ENCODE measurements at regions not wholly inside any gene's neighbourhood (a gene's known extent, or its start where the extent isn't known, plus 50 kb on each side); places are given as distances from the start of the nearest gene placed in this dataset.
"Not testable (repeated sequence)": the region's sequence is repeated elsewhere in the genome, so short reads cannot be mapped to it uniquely, and the experiment has no call there.

- Mint-ChIP-seq H3K4me1 (no peaks in the 10 kb centered on the region), H3K9me3 (no peaks in the 10 kb centered on the region), H3K4me3 (no peak overlapping the region), H3K27me3 (peaks cover 11% of the 10 kb centered on the region), H3K36me3 (ENCODE audit: low read depth) (no peaks in the 10 kb centered on the region), H3K27ac (no peak overlapping the region)
- ATAC-seq, result no peak
- no peak for DNase-seq
These were observed 137.0 kb downstream of the MREG start for GRCh38 chr2:215876139-215876936.

GRCh38 chr2:215874418-215874817 lies 138.9 kb downstream of the MREG start:
- Mint-ChIP-seq H3K27ac (no peak overlapping the region), H3K36me3 (ENCODE audit: low read depth) (no peaks in the 10 kb centered on the region), H3K9me3 (no peaks in the 10 kb centered on the region), H3K4me3 (no peak overlapping the region), H3K4me1 (no peaks in the 10 kb centered on the region), H3K27me3 (peaks cover 9% of the 10 kb centered on the region)
- DNase-seq (no peak), ATAC-seq (no peak)

- DNase-seq (peak; percentile 3), ATAC-seq (peak; percentile 59)
- Mint-ChIP-seq H3K9me3 (no peaks in the 10 kb centered on the region), H3K36me3 (ENCODE audit: low read depth) (no peaks in the 10 kb centered on the region), H3K27ac (no peak overlapping the region), H3K4me3 (no peak overlapping the region), H3K4me1 (no peaks in the 10 kb centered on the region), H3K27me3 (peaks cover 6% of the 10 kb centered on the region)
These were observed 142.4 kb downstream of the MREG start for GRCh38 chr2:215870986-215871385.

GRCh38 chr2:215870088-215870490 lies 143.3 kb downstream of the MREG start:
- Mint-ChIP-seq H3K27me3 (peaks cover 2% of the 10 kb centered on the region), H3K4me3 (no peak overlapping the region), H3K9me3 (no peaks in the 10 kb centered on the region), H3K27ac (no peak overlapping the region), H3K36me3 (ENCODE audit: low read depth) (no peaks in the 10 kb centered on the region), H3K4me1 (no peaks in the 10 kb centered on the region)
- no peak for ATAC-seq
- DNase-seq, result no peak

- DNase-seq (no peak), ATAC-seq (no peak)
- Mint-ChIP-seq H3K9me3 (no peaks in the 10 kb centered on the region), H3K4me3 (no peak overlapping the region), H3K36me3 (ENCODE audit: low read depth) (no peaks in the 10 kb centered on the region), H3K4me1 (no peaks in the 10 kb centered on the region), H3K27ac (no peak overlapping the region), H3K27me3 (no peaks in the 10 kb centered on the region)
These were observed 144.4 kb downstream of the MREG start for GRCh38 chr2:215868846-215869543.

- H3K36me3 Mint-ChIP-seq (ENCODE audit: low read depth), result no peaks in the 10 kb centered on the region
- H3K4me3 Mint-ChIP-seq, result no peak overlapping the region
- no peaks in the 10 kb centered on the region for H3K4me1 Mint-ChIP-seq
- ATAC-seq, result no peak
- no peaks in the 10 kb centered on the region for H3K9me3 Mint-ChIP-seq
- no peaks in the 10 kb centered on the region for H3K27me3 Mint-ChIP-seq
- H3K27ac Mint-ChIP-seq, result no peak overlapping the region
- no peak for DNase-seq
These were observed 146.7 kb downstream of the MREG start for GRCh38 chr2:215866606-215867005.

- Mint-ChIP-seq H3K27me3 (no peaks in the 10 kb centered on the region), H3K9me3 (no peaks in the 10 kb centered on the region), H3K4me1 (no peaks in the 10 kb centered on the region), H3K36me3 (ENCODE audit: low read depth) (no peaks in the 10 kb centered on the region), H3K27ac (no peak overlapping the region), H3K4me3 (no peak overlapping the region)
- ATAC-seq (no peak), DNase-seq (no peak)
These were observed 149.7 kb downstream of the MREG start for GRCh38 chr2:215863687-215864086.

- H3K4me1 Mint-ChIP-seq, result no peaks in the 10 kb centered on the region
- H3K27me3 Mint-ChIP-seq, result no peaks in the 10 kb centered on the region
- DNase-seq, result no peak
- no peaks in the 10 kb centered on the region for H3K36me3 Mint-ChIP-seq (ENCODE audit: low read depth)
- H3K9me3 Mint-ChIP-seq, result no peaks in the 10 kb centered on the region
- H3K27ac Mint-ChIP-seq, result no peak overlapping the region
- H3K4me3 Mint-ChIP-seq, result no peak overlapping the region
- no peak for ATAC-seq
These were observed 151.0 kb downstream of the MREG start for GRCh38 chr2:215862351-215862771.

- no peak for ATAC-seq
- H3K27ac Mint-ChIP-seq, result no peak overlapping the region
- no peaks in the 10 kb centered on the region for H3K27me3 Mint-ChIP-seq
- H3K36me3 Mint-ChIP-seq (ENCODE audit: low read depth), result no peaks in the 10 kb centered on the region
- no peak overlapping the region for H3K4me3 Mint-ChIP-seq
- DNase-seq, result no peak
- H3K9me3 Mint-ChIP-seq, result no peaks in the 10 kb centered on the region
- no peaks in the 10 kb centered on the region for H3K4me1 Mint-ChIP-seq
These were observed 151.6 kb downstream of the MREG start for GRCh38 chr2:215861607-215862350.

GRCh38 chr2:215856080-215856479 lies 157.3 kb downstream of the MREG start:
- H3K4me1 Mint-ChIP-seq, result no peaks in the 10 kb centered on the region
- peaks cover 13% of the 10 kb centered on the region for H3K9me3 Mint-ChIP-seq
- no peaks in the 10 kb centered on the region for H3K27me3 Mint-ChIP-seq
- DNase-seq (no peak), ATAC-seq (no peak)
- H3K27ac Mint-ChIP-seq, result no peak overlapping the region
- H3K36me3 Mint-ChIP-seq (ENCODE audit: low read depth), result no peaks in the 10 kb centered on the region
- H3K4me3 Mint-ChIP-seq, result no peak overlapping the region

GRCh38 chr2:215855308-215855707 lies 158.0 kb downstream of the MREG start:
- not testable (repeated sequence) for H3K27ac Mint-ChIP-seq; DNase-seq; ATAC-seq; H3K4me3 Mint-ChIP-seq; H3K4me1 Mint-ChIP-seq; H3K27me3 Mint-ChIP-seq; H3K36me3 Mint-ChIP-seq (ENCODE audit: low read depth)
- peaks cover 13% of the 10 kb centered on the region for H3K9me3 Mint-ChIP-seq

GRCh38 chr2:215854008-215854407 lies 159.3 kb downstream of the MREG start:
- Mint-ChIP-seq H3K27ac (no peak overlapping the region), H3K4me3 (no peak overlapping the region), H3K9me3 (peaks cover 13% of the 10 kb centered on the region), H3K36me3 (ENCODE audit: low read depth) (no peaks in the 10 kb centered on the region), H3K4me1 (no peaks in the 10 kb centered on the region), H3K27me3 (no peaks in the 10 kb centered on the region)
- ATAC-seq (no peak), DNase-seq (no peak)

GRCh38 chr2:215851696-215852095 lies 161.7 kb downstream of the MREG start:
- no peaks in the 10 kb centered on the region for H3K36me3 Mint-ChIP-seq (ENCODE audit: low read depth)
- no peaks in the 10 kb centered on the region for H3K27me3 Mint-ChIP-seq
- no peaks in the 10 kb centered on the region for H3K4me1 Mint-ChIP-seq
- H3K4me3 Mint-ChIP-seq, result no peak overlapping the region
- no peak for ATAC-seq
- no peak overlapping the region for H3K27ac Mint-ChIP-seq
- no peak for DNase-seq
- peaks cover 13% of the 10 kb centered on the region for H3K9me3 Mint-ChIP-seq

- Mint-ChIP-seq H3K27ac (no peak overlapping the region), H3K4me1 (peaks cover under 1% of the 10 kb centered on the region), H3K4me3 (no peak overlapping the region), H3K36me3 (ENCODE audit: low read depth) (no peaks in the 10 kb centered on the region), H3K9me3 (peaks cover 13% of the 10 kb centered on the region), H3K27me3 (no peaks in the 10 kb centered on the region)
- no peak for ATAC-seq
- no peak for DNase-seq
These were observed 162.3 kb downstream of the MREG start for GRCh38 chr2:215851082-215851481.

GRCh38 chr2:215850380-215850779 lies 163.0 kb downstream of the MREG start:
- no peaks in the 10 kb centered on the region for H3K27me3 Mint-ChIP-seq
- H3K27ac Mint-ChIP-seq, result no peak overlapping the region
- H3K9me3 Mint-ChIP-seq, result peaks cover 13% of the 10 kb centered on the region
- ATAC-seq, result no peak
- no peak for DNase-seq
- H3K36me3 Mint-ChIP-seq (ENCODE audit: low read depth), result no peaks in the 10 kb centered on the region
- peaks cover 2% of the 10 kb centered on the region for H3K4me1 Mint-ChIP-seq
- no peak overlapping the region for H3K4me3 Mint-ChIP-seq
